ENCODE measurements at regions not wholly inside any gene's neighbourhood (a gene's known extent, or its start where the extent isn't known, plus 50 kb on each side); places are given as distances from the start of the nearest gene placed in this dataset.

DNA sequence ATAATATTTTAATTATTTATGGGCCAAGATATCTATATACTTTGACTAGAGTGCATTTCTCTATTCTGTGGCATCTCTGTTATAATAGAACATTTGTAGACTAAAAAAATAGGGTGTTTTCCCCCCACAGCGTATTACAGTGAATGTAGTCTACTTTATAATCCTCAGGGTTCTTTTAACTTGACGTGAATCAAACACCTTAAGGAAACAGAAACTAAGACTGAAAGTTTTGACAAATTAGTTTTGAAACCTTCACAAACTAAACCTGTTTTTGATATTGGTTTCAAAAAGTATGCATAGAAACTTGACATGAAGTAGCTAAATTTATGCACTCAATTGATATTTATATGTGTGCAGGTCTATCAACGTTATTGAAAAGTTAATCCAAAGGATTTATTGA lies 1963.1 kb upstream of the TENM3 start:
- no peaks in the 10 kb centered on the region for H3K9me3 ChIP-seq (ENCODE audit: control insufficient read depth, insufficient read depth, low read length)
- no peak overlapping the region for H3K9ac ChIP-seq (ENCODE audit: low read depth, low read length)
- H3K36me3 ChIP-seq (ENCODE audit: control insufficient read depth, insufficient read depth, low read length) = no peaks in the 10 kb centered on the region
- no peak overlapping the region for H3K27ac ChIP-seq (ENCODE audit: low read depth, low read length)
- no peak overlapping the region for H3K4me3 ChIP-seq (ENCODE audit: low read depth, low read length)
- H3K4me1 ChIP-seq (ENCODE audit: control insufficient read depth, insufficient read depth, low read length) = no peaks in the 10 kb centered on the region
- no peaks in the 10 kb centered on the region for H3K27me3 ChIP-seq (ENCODE audit: control insufficient read depth, insufficient read depth, low read length)

GRCh38 chr4:180280726-180281297 lies 1962.4 kb upstream of the TENM3 start:
- H3K27ac ChIP-seq (ENCODE audit: low read depth, low read length) = no peak overlapping the region
- no peak overlapping the region for H3K9ac ChIP-seq (ENCODE audit: low read depth, low read length)

GRCh38 chr4:180281724-180282123 lies 1961.5 kb upstream of the TENM3 start:
- Histone ChIP-seq H3K27ac (ENCODE audit: low read depth, low read length) (no peak overlapping the region), H3K9ac (ENCODE audit: low read depth, low read length) (no peak overlapping the region), H3K4me3 (ENCODE audit: low read depth, low read length) (no peak overlapping the region), H3K36me3 (ENCODE audit: control insufficient read depth, insufficient read depth, low read length) (no peaks in the 10 kb centered on the region), H3K27me3 (ENCODE audit: control insufficient read depth, insufficient read depth, low read length) (no peaks in the 10 kb centered on the region), H3K4me1 (ENCODE audit: control insufficient read depth, insufficient read depth, low read length) (no peaks in the 10 kb centered on the region), H3K9me3 (ENCODE audit: control insufficient read depth, insufficient read depth, low read length) (no peaks in the 10 kb centered on the region)

More at GRCh38 chr4:180280726-180281297, 1962.4 kb upstream of the TENM3 start:
- H3K9me3 ChIP-seq (ENCODE audit: control insufficient read depth, insufficient read depth, low read length) = no peaks in the 10 kb centered on the region
- no peak overlapping the region for H3K4me3 ChIP-seq (ENCODE audit: low read depth, low read length)
- no peaks in the 10 kb centered on the region for H3K36me3 ChIP-seq (ENCODE audit: control insufficient read depth, insufficient read depth, low read length)
- no peaks in the 10 kb centered on the region for H3K4me1 ChIP-seq (ENCODE audit: control insufficient read depth, insufficient read depth, low read length)
- H3K27me3 ChIP-seq (ENCODE audit: control insufficient read depth, insufficient read depth, low read length) = no peaks in the 10 kb centered on the region

GRCh38 chr4:180284267-180284666 lies 1958.9 kb upstream of the TENM3 start:
- no peak overlapping the region for H3K27ac ChIP-seq (ENCODE audit: low read depth, low read length)
- no peaks in the 10 kb centered on the region for H3K9me3 ChIP-seq (ENCODE audit: control insufficient read depth, insufficient read depth, low read length)
- no peaks in the 10 kb centered on the region for H3K4me1 ChIP-seq (ENCODE audit: control insufficient read depth, insufficient read depth, low read length)
- no peak overlapping the region for H3K9ac ChIP-seq (ENCODE audit: low read depth, low read length)
- no peak overlapping the region for H3K4me3 ChIP-seq (ENCODE audit: low read depth, low read length)
- no peaks in the 10 kb centered on the region for H3K27me3 ChIP-seq (ENCODE audit: control insufficient read depth, insufficient read depth, low read length)
- no peaks in the 10 kb centered on the region for H3K36me3 ChIP-seq (ENCODE audit: control insufficient read depth, insufficient read depth, low read length)

- H3K4me3 ChIP-seq (ENCODE audit: low read depth, low read length) = no peak overlapping the region
- H3K4me1 ChIP-seq (ENCODE audit: control insufficient read depth, insufficient read depth, low read length) = no peaks in the 10 kb centered on the region
- no peak overlapping the region for H3K9ac ChIP-seq (ENCODE audit: low read depth, low read length)
- H3K36me3 ChIP-seq (ENCODE audit: control insufficient read depth, insufficient read depth, low read length) = no peaks in the 10 kb centered on the region
- no peaks in the 10 kb centered on the region for H3K9me3 ChIP-seq (ENCODE audit: control insufficient read depth, insufficient read depth, low read length)
- H3K27ac ChIP-seq (ENCODE audit: low read depth, low read length) = no peak overlapping the region
- H3K27me3 ChIP-seq (ENCODE audit: control insufficient read depth, insufficient read depth, low read length) = no peaks in the 10 kb centered on the region
Measured at GRCh38 chr4:180285796-180286195, 1957.4 kb upstream of the TENM3 start.

- Histone ChIP-seq H3K9me3 (ENCODE audit: control insufficient read depth, insufficient read depth, low read length) (no peaks in the 10 kb centered on the region), H3K36me3 (ENCODE audit: control insufficient read depth, insufficient read depth, low read length) (no peaks in the 10 kb centered on the region), H3K27ac (ENCODE audit: low read depth, low read length) (no peak overlapping the region), H3K4me3 (ENCODE audit: low read depth, low read length) (no peak overlapping the region), H3K27me3 (ENCODE audit: control insufficient read depth, insufficient read depth, low read length) (no peaks in the 10 kb centered on the region), H3K9ac (ENCODE audit: low read depth, low read length) (no peak overlapping the region), H3K4me1 (ENCODE audit: control insufficient read depth, insufficient read depth, low read length) (no peaks in the 10 kb centered on the region)
Measured at GRCh38 chr4:180292339-180292738, 1950.9 kb upstream of the TENM3 start.

GRCh38 chr4:180296036-180296599 lies 1947.1 kb upstream of the TENM3 start:
- Histone ChIP-seq H3K4me3 (ENCODE audit: low read depth, low read length) (no peak overlapping the region), H3K9me3 (ENCODE audit: control insufficient read depth, insufficient read depth, low read length) (no peaks in the 10 kb centered on the region), H3K27me3 (ENCODE audit: control insufficient read depth, insufficient read depth, low read length) (no peaks in the 10 kb centered on the region), H3K27ac (ENCODE audit: low read depth, low read length) (no peak overlapping the region), H3K36me3 (ENCODE audit: control insufficient read depth, insufficient read depth, low read length) (no peaks in the 10 kb centered on the region), H3K4me1 (ENCODE audit: control insufficient read depth, insufficient read depth, low read length) (no peaks in the 10 kb centered on the region), H3K9ac (ENCODE audit: low read depth, low read length) (no peak overlapping the region)

- Histone ChIP-seq H3K4me1 (ENCODE audit: control insufficient read depth, insufficient read depth, low read length) (no peaks in the 10 kb centered on the region), H3K36me3 (ENCODE audit: control insufficient read depth, insufficient read depth, low read length) (no peaks in the 10 kb centered on the region), H3K9me3 (ENCODE audit: control insufficient read depth, insufficient read depth, low read length) (no peaks in the 10 kb centered on the region), H3K9ac (ENCODE audit: low read depth, low read length) (no peak overlapping the region), H3K27me3 (ENCODE audit: control insufficient read depth, insufficient read depth, low read length) (no peaks in the 10 kb centered on the region), H3K27ac (ENCODE audit: low read depth, low read length) (no peak overlapping the region), H3K4me3 (ENCODE audit: low read depth, low read length) (no peak overlapping the region)
Measured at GRCh38 chr4:180304321-180304720, 1938.9 kb upstream of the TENM3 start.

DNA sequence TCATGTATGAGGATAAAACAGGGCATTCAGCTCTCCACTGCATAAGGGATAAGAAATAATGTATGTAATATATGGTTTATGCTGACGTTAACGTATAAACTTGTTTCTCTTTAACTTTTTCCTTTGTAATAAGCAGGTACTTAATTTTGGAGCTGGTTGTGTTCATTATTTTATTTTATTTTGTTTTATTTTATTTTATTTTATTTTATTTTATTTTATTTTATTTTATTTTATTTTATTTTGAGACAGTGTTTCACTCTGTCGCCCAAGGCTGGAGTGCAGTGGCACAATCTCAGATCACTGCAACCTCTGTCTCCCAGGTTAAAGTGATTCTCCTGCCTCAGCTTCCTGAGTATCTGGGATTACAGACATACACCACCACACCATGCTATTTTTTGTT lies 1932.6 kb upstream of the TENM3 start:
- Histone ChIP-seq H3K4me3 (ENCODE audit: low read depth, low read length) (no peak overlapping the region), H3K27ac (ENCODE audit: low read depth, low read length) (no peak overlapping the region), H3K4me1 (ENCODE audit: control insufficient read depth, insufficient read depth, low read length) (no peaks in the 10 kb centered on the region), H3K9ac (ENCODE audit: low read depth, low read length) (no peak overlapping the region), H3K36me3 (ENCODE audit: control insufficient read depth, insufficient read depth, low read length) (no peaks in the 10 kb centered on the region), H3K27me3 (ENCODE audit: control insufficient read depth, insufficient read depth, low read length) (no peaks in the 10 kb centered on the region), H3K9me3 (ENCODE audit: control insufficient read depth, insufficient read depth, low read length) (no peaks in the 10 kb centered on the region)

- H3K4me1 ChIP-seq (ENCODE audit: control insufficient read depth, insufficient read depth, low read length) = no peaks in the 10 kb centered on the region
- no peaks in the 10 kb centered on the region for H3K9me3 ChIP-seq (ENCODE audit: control insufficient read depth, insufficient read depth, low read length)
- H3K27me3 ChIP-seq (ENCODE audit: control insufficient read depth, insufficient read depth, low read length) = no peaks in the 10 kb centered on the region
- H3K36me3 ChIP-seq (ENCODE audit: control insufficient read depth, insufficient read depth, low read length) = no peaks in the 10 kb centered on the region
- H3K4me3 ChIP-seq (ENCODE audit: low read depth, low read length) = no peak overlapping the region
- H3K9ac ChIP-seq (ENCODE audit: low read depth, low read length) = no peak overlapping the region
- H3K27ac ChIP-seq (ENCODE audit: low read depth, low read length) = no peak overlapping the region
Measured at GRCh38 chr4:180314972-180315371, 1928.2 kb upstream of the TENM3 start.

DNA sequence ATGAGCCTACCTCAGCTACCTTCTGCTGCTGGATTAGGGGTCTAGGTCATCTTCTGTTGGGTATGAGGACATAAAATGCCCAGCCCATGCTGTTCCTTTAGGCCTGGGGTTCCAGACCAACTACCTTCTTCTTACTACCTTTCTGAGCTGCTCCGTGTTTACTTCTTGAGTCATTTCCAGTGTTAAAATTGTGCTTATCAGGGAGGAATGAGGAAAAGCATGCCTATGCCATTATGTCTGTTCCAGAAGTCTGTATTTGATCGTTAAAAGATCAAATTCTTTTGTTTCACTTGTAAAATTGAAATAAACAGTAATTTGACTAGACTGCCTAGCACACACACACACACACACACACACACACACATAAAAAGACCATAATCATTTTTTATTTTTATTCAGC lies 1912.7 kb upstream of the TENM3 start:
- H3K4me1 ChIP-seq (ENCODE audit: control insufficient read depth, insufficient read depth, low read length) = no peaks in the 10 kb centered on the region
- H3K27me3 ChIP-seq (ENCODE audit: control insufficient read depth, insufficient read depth, low read length) = no peaks in the 10 kb centered on the region
- no peak overlapping the region for H3K27ac ChIP-seq (ENCODE audit: low read depth, low read length)
- no peak overlapping the region for H3K9ac ChIP-seq (ENCODE audit: low read depth, low read length)
- no peak overlapping the region for H3K4me3 ChIP-seq (ENCODE audit: low read depth, low read length)
- no peaks in the 10 kb centered on the region for H3K9me3 ChIP-seq (ENCODE audit: control insufficient read depth, insufficient read depth, low read length)
- no peaks in the 10 kb centered on the region for H3K36me3 ChIP-seq (ENCODE audit: control insufficient read depth, insufficient read depth, low read length)
